HepG2 (cell line): ENCODE measurements at regions not wholly inside any gene's neighbourhood (a gene's known extent, or its start where the extent isn't known, plus 50 kb on each side); places are given as distances from the start of the nearest gene placed in this dataset.

Experiments
- ETS1 ChIP-seq: sonication (generic); formaldehyde crosslinking; IDR thresholded peaks from 2 replicates; pipeline ENCODE4 v1.4.0; 2020; ENCODE audit warnings: missing genetic modification reagents
- IRF2 ChIP-seq: IDR thresholded peaks from 2 replicates; pipeline ENCODE4 v1.6.1; 2018; ENCODE audit warnings: missing genetic modification reagents, missing compliant biosample characterization
- PREB ChIP-seq: sonication (generic); formaldehyde crosslinking; IDR thresholded peaks from 2 replicates; pipeline ENCODE4 v1.4.0; 2020; ENCODE audit warnings: missing genetic modification reagents
- REST ChIP-seq, 2 experiments: IDR thresholded peaks; 2 replicates each; pipeline ENCODE4 v1.6.1; 2011 to 2012; ENCODE audit warnings: low read length in 2 of 2, borderline replicate concordance in 1 of 2, low read depth in 1 of 2, mild to moderate bottlenecking in 1 of 2, moderate library complexity in 1 of 2
- RORA ChIP-seq: sonication (generic); formaldehyde crosslinking; IDR thresholded peaks from 2 replicates; pipeline ENCODE4 v1.5.0; 2020; ENCODE audit warnings: mild to moderate bottlenecking, missing genetic modification reagents, moderate library complexity
- ZBED4 ChIP-seq: sonication (generic); formaldehyde crosslinking; IDR thresholded peaks from 2 replicates; pipeline ENCODE4 v1.4.0; 2020; ENCODE audit warnings: missing genetic modification reagents, borderline replicate concordance
- ZEB1 ChIP-seq: IDR thresholded peaks from 2 replicates; pipeline ENCODE4 v1.6.1; 2012; ENCODE audit warnings: mild to moderate bottlenecking, low read depth, inconsistent platforms; ENCODE audit not compliant: insufficient replicate concordance
- ZKSCAN8 ChIP-seq: IDR thresholded peaks from 2 replicates; pipeline ENCODE4 v1.6.1; 2016; ENCODE audit warnings: borderline replicate concordance, missing genetic modification reagents, missing compliant biosample characterization
- ZNF18 ChIP-seq: sonication (generic); formaldehyde crosslinking; IDR thresholded peaks from 2 replicates; pipeline ENCODE4 v1.8.0; 2022; ENCODE audit warnings: mild to moderate bottlenecking, missing genetic modification reagents; ENCODE audit not compliant: insufficient replicate concordance
- ZNF326 ChIP-seq: sonication (generic); formaldehyde crosslinking; IDR thresholded peaks from 2 replicates; pipeline ENCODE4 v1.4.0; 2020; ENCODE audit warnings: missing genetic modification reagents, borderline replicate concordance
- ZNF44 ChIP-seq: sonication (generic); formaldehyde crosslinking; IDR thresholded peaks from 2 replicates; pipeline ENCODE4 v1.5.1; 2020; ENCODE audit warnings: mild to moderate bottlenecking, missing genetic modification reagents
- ZNF687 ChIP-seq: sonication (generic); formaldehyde crosslinking; IDR thresholded peaks from 2 replicates; pipeline ENCODE4 v1.5.1; 2020; ENCODE audit warnings: mild to moderate bottlenecking, missing genetic modification reagents, moderate library complexity

GRCh38 chr14:89641495-89642175 lies 224.6 kb upstream of the FOXN3 start (continued):
- no peak for TF ChIP-seq ZNF687 (CRISPR knock-in tag)
- no peak for TF ChIP-seq ZBED4 (CRISPR knock-in tag)
- no peak for TF ChIP-seq IRF2 (CRISPR knock-in tag)
- no peak for TF ChIP-seq ZNF326 (CRISPR knock-in tag)
- no peak for TF ChIP-seq ZNF44 (CRISPR knock-in tag)
- 0 out of 2 replicates have a peak, but pooled peaks have one; percentile 16 for TF ChIP-seq ZKSCAN8 (CRISPR knock-in tag)
- TF ChIP-seq RORA = no peak
- TF ChIP-seq ETS1 = no peak
- no peak for TF ChIP-seq REST (IDR thresholded peaks at IDR 0.05; ENCODE audit: borderline replicate concordance in 1 of 2, low read depth in 1 of 2, low read length in 2 of 2)
- no peak for TF ChIP-seq PREB (CRISPR knock-in tag)
- no peak for TF ChIP-seq ZEB1
- no peak for TF ChIP-seq ZNF18 (CRISPR knock-in tag)
